Lung (tissue), 11 donors: ENCODE measurements at regions not wholly inside any gene's neighbourhood (a gene's known extent, or its start where the extent isn't known, plus 50 kb on each side); places are given as distances from the start of the nearest gene placed in this dataset.

ENCODE experiments used
- ATAC-seq: fragments of 200-7000 bp; cut with Tn5 transposase; one replicate; pipeline ENCODE4 v1.9.1; 2020; ENCODE audit warnings: moderate number of reproducible peaks; ENCODE audit not compliant: insufficient read depth, low FRiP score
- DNase-seq, 3 donors: peaks; one replicate each; pipeline ENCODE4 v3.0.0-alpha.2; 2013 to 2017
- H3K27ac ChIP-seq, 2 donors: one replicate each; pipeline ENCODE4 v1.5.1; 2013; ENCODE audit warnings: mild to moderate bottlenecking in 2 of 2, moderate library complexity in 2 of 2, control low read depth in 1 of 2, inconsistent platforms in 1 of 2, low read depth in 1 of 2, low read length in 1 of 2
- H3K27me3 ChIP-seq, 3 donors: one replicate each; pipeline ENCODE4 v1.5.1; 2013; ENCODE audit warnings: low read length in 2 of 3; ENCODE audit not compliant: control insufficient read depth in 3 of 3, insufficient read depth in 3 of 3
- H3K36me3 ChIP-seq, 4 donors: one replicate each; pipeline ENCODE4 v1.5.1; 2013; ENCODE audit warnings: low read length in 4 of 4, mild to moderate bottlenecking in 1 of 4, moderate library complexity in 1 of 4; ENCODE audit not compliant: control insufficient read depth in 4 of 4, insufficient read depth in 4 of 4
- H3K4me1 ChIP-seq, 5 donors: one replicate each; pipeline ENCODE4 v1.5.1; 2013; ENCODE audit warnings: low read length in 5 of 5, mild to moderate bottlenecking in 2 of 5, moderate library complexity in 1 of 5; ENCODE audit not compliant: control insufficient read depth in 5 of 5, insufficient read depth in 5 of 5
- H3K4me3 ChIP-seq: one replicate; pipeline ENCODE4 v1.5.1; 2013; ENCODE audit warnings: mild to moderate bottlenecking, control low read depth, moderate library complexity
- H3K9ac ChIP-seq, 2 donors: one replicate each; pipeline ENCODE4 v1.5.1; 2013; ENCODE audit warnings: low read length in 2 of 2, control low read depth in 1 of 2; ENCODE audit not compliant: insufficient read depth in 1 of 2
- H3K9me3 ChIP-seq, 4 donors: one replicate each; pipeline ENCODE4 v1.5.1; 2013; ENCODE audit warnings: low read length in 3 of 4, mild to moderate bottlenecking in 1 of 4, moderate library complexity in 1 of 4; ENCODE audit not compliant: control insufficient read depth in 4 of 4, insufficient read depth in 3 of 4
- CTCF ChIP-seq: IDR thresholded peaks from 2 replicates; pipeline ENCODE4 v1.5.1; 2012; ENCODE audit warnings: mild to moderate bottlenecking; ENCODE audit errors: control extremely low read depth, extremely low read depth
- WGBS, 2 donors: extraction: QIAGEN DNeasy Blood & Tissue Kit; methylation state at CpG; one replicate each; pipeline ENCODE4 v1.1.7; 2013; 5-methylcytosine and 5-hydroxymethylcytosine counted together
- donor health status: control.
- donor health status: control.
- donor health status: Bipolar disorder and iron deficiency.
- donor health status: healthy.
- donor health status: DM: yes; HTN: yes; CAD: no.

GRCh38 chr17:83152745-83153611 lies 73.6 kb downstream of the METRNL start:
- no peaks in the 10 kb centered on the region for H3K9me3 ChIP-seq
- ATAC-seq (no peak), DNase-seq (peak; percentile 76 to 77 (median 77))
- H3K9ac ChIP-seq = no peak overlapping the region
- H3K4me1 ChIP-seq = peaks cover 0 to 25% (median 4%) of the 10 kb centered on the region in 5 donors
- 80 to 81% methylated on average over 56 to 64 of the region's 64 CpGs for WGBS, 2 donors
- H3K27ac ChIP-seq = no peak overlapping the region
- H3K4me3 ChIP-seq = no peak overlapping the region
- H3K36me3 ChIP-seq = no peaks in the 10 kb centered on the region
- H3K27me3 ChIP-seq = no peaks in the 10 kb centered on the region
- no peak for TF ChIP-seq CTCF

- Histone ChIP-seq H3K36me3 (no peaks in the 10 kb centered on the region), H3K27ac (peak overlapping the region in 1 of 2 donors; percentile 49), H3K4me1 (peaks cover 0 to 25% (median 4%) of the 10 kb centered on the region in 5 donors), H3K27me3 (no peaks in the 10 kb centered on the region), H3K4me3 (no peak overlapping the region), H3K9me3 (no peaks in the 10 kb centered on the region), H3K9ac (no peak overlapping the region)
- DNase-seq (no peak), ATAC-seq (no peak)
- 83 to 89% methylated on average over 29 of the region's 29 CpGs for WGBS, 2 donors
- TF ChIP-seq CTCF = no peak
These were observed 74.4 kb downstream of the METRNL start for GRCh38 chr17:83153681-83154310.

- H3K4me1 ChIP-seq = peaks cover 0 to 25% (median 4%) of the 10 kb centered on the region in 5 donors
- no peaks in the 10 kb centered on the region for H3K36me3 ChIP-seq
- no peak overlapping the region for H3K27ac ChIP-seq
- H3K9me3 ChIP-seq = no peaks in the 10 kb centered on the region
- H3K27me3 ChIP-seq = no peaks in the 10 kb centered on the region
- 77 to 91% methylated on average over 9 of the region's 9 CpGs for WGBS, 2 donors
- DNase-seq (peak in 2 of 3 donors; percentile 13 to 27), ATAC-seq (no peak)
- no peak for TF ChIP-seq CTCF
- H3K4me3 ChIP-seq = no peak overlapping the region
- H3K9ac ChIP-seq = no peak overlapping the region
These were observed 75.1 kb downstream of the METRNL start for GRCh38 chr17:83154311-83155127.
